GM18502 (cell line): ENCODE measurements at regions not wholly inside any gene's neighbourhood (a gene's known extent, or its start where the extent isn't known, plus 50 kb on each side); places are given as distances from the start of the nearest gene placed in this dataset.
"Not testable (repeated sequence)": the region's sequence is repeated elsewhere in the genome, so short reads cannot be mapped to it uniquely, and the experiment has no call there.

Experiments
- ATAC-seq: cut with Tn5 transposase; IDR thresholded peaks from one replicate; pipeline ENCODE4 v1.9.1; 2021; ENCODE audit warnings: mild to moderate bottlenecking; ENCODE audit not compliant: unreplicated experiment, poor library complexity

DNA sequence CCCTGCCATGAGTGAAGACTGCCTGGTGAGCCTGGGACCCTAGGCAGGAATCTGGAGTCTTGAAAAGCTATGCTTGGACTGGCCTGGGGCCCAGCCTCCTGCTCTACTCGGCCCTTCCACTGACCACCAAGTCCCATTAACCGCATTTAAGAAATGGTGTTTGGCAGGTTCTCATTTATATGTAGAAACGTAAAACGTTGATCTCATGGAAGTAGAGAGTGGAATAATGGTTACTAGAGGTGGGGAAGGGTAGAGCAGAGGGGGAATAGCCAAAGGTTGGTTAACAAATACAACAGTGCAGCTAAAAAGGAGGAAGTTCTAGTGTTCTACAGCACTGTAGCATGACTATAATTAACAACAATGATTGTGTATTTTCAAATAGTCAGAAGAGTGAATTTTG, 72.9 kb upstream of the EED start:
- no peak for ATAC-seq

GRCh38 chr11:86167499-86168164, 76.9 kb upstream of the EED start:
- no peak for ATAC-seq

GRCh38 chr11:86166287-86166686, 78.3 kb upstream of the EED start:
- ATAC-seq, result not testable (repeated sequence)

GRCh38 chr11:86164106-86164505, 80.4 kb upstream of the EED start:
- no peak for ATAC-seq

DNA sequence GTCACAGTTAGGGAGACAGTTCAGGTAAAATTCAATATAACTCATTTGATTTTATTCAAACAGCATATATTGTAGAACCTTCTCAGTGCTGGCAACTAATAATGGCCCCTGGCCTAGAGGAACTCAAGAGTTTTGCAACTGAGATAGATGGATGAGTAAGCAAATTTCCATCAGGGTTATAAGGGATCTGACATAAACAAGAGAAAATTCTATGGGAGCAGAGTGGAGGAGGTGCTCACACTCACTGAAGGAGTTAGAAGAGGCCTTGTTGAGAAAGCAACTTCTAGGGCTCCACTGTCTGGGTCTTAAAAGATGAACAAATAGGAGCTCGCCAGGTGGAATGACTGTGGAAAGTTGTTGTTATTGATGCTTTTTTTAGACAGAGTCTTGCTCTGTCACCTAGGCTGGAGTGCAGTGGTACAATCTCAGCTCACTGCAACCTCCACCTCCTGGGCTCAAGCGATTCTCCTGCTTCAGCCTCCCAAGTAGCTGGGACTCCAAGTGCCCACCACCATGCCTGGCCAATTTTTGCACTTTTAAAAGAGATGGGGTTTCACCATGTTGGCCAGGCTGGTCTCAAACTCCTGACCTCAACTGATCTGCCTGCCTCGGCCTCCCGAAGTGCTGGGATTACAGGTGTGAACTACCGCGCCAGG, 81.2 kb upstream of the EED start:
- ATAC-seq, result not testable (repeated sequence)

DNA sequence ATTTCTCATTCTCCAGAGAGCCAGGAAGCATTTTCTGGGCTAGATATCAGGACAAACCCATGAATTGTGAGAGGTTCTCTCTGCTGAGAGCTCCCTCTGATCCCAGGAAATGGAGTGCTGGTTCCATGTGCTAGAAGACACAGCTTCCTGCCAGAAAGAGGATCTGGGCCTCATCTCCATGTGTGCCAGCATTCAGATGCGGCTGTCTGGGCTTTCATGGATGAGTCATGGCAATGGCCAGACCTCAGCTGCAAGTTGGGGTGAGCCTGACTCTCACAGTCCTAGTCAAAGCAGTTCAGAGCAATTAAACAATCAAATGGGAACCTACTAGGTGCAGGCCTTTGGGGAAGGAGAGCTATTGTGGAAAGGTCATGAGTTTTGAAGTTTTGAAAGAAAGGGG, 82.3 kb upstream of the EED start:
- ATAC-seq, result peak; percentile 51

- peak; percentile 7 for ATAC-seq
These were observed 82.7 kb upstream of the EED start for GRCh38 chr11:86161837-86162236.

- ATAC-seq, result no peak
These were observed 83.2 kb upstream of the EED start for GRCh38 chr11:86161336-86161735.

- ATAC-seq, result no peak
These were observed 83.9 kb upstream of the EED start for GRCh38 chr11:86160541-86161149.

GRCh38 chr11:86159581-86159891, 85.0 kb upstream of the EED start:
- no peak for ATAC-seq

DNA sequence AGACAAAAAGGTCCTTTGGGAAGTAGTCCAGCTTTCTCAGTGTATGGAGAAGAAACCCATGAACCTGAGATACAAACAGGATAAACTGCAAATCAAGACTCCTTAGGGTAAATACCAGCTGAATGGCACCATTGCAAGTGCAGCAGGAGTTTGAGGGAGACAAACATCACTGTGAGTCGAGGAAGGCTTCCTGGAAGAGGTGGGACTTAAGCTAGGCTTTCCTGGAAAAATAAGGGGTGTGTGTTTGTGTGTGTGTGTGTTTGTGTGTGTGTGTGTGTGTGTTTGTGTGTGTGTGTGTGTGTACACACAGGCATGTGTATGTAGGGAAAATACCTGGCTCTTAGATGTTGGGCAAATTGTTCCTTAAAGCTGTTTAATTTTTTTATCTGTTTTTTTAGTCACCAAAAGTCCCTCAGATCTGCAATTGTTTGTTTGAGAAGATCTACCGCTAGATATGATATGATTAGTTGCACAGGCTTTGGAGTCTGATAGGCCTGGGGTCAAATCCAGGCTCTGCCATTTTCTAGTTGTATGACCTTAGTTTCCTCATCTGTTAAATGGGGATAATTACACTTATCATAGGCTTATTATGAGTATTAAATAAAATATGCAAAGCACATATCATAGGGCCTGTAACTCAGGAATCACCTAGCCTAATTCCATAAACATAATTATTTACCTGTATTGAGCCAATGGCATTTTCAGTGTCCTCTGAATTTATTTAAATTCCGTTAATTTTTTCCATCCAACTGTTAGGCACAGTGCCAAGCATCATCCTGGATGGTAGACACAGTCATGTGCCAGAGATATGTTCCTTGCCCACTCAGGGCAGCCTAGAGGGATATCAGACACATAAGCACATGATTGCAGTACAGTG, 85.6 kb upstream of the EED start:
- ATAC-seq, result no peak

DNA sequence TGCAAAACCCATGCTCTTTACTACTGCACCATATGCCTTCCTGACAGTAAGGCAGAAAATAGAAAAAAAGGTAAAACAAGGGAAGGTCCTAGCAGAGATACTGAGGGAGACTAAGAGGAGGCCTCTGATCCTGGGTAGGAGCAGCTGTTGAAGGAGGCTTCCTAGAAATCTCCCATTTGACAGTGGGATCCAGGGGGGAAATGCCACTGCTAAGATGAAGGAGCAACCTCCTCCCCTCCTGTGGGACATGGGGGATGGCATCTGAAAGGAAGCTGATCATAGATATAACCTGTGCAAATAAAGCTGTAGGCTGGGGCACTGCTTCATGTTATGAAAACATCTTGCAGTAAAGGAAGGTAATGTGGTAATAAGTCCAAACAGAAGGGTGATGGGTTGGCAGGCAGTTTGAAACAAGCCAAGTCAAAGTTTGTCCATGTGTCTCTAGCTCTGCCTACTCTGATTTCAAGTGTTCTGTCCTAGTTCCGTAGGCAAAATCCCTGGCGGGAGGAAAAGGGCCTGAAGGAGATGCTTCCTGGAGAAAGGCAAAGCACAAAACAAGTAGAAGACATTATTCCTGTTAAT, 86.7 kb upstream of the EED start:
- ATAC-seq, result no peak

DNA sequence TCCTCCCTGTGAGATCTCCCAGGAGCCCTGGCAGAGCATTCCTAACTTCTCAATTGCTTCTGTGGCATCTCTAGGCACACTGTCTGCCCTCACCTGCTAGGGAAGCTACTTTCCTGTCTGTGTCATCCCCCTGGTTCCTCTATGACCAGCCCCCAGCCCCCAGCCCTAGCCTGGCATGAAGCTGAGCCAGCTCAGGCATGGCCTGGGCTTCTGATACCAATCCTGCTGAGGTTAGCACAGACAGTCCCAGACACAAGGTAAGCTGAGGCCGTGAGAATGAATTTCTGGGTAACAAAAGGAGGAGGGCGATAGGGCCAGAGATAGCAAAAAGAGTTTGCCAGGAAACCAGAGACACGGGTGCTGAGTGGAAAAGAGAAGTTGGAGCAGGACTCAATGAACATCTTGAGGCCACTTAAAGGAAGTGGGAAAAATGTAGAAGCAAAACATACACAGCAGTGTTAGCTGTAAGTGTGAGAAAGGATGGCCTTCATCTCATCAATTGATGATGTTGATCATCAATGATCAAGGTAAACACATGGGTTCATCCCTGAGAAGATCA, 87.6 kb upstream of the PICALM start:
- no peak for ATAC-seq

DNA sequence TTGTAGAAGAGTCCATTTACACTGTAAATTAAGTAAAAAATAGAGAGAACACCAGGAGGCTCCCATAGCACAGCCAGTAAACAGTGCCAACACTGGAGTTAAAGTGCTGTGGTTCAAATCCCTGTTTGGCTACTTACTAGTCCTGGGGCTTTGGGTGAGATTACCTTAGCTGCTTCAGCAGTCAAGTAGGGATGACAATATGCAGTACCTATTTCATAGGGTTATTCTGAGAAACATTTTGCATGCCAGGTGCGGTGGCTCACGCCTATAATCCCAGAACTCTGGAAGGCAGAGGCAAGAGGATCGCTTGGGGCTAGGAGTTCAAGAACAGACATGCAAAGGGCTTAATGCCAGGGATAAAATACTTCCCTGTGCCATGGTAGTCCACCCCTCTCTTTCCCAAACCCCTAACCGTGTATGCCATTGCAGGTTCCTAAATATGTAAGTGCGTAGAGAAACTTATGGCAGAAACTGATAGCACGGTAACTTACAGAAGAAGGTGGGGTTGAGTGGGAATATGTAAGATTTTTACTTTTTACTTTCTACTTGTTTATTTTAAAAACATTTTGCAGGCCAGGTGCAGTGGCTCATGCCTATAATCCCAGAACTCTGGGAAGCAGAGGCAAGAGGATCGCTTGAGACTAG, 86.4 kb upstream of the PICALM start:
- no peak for ATAC-seq

GRCh38 chr11:86153439-86153838, 84.6 kb upstream of the PICALM start:
- no peak for ATAC-seq

- ATAC-seq, result no peak
These were observed 84.0 kb upstream of the PICALM start for GRCh38 chr11:86152901-86153300.

DNA sequence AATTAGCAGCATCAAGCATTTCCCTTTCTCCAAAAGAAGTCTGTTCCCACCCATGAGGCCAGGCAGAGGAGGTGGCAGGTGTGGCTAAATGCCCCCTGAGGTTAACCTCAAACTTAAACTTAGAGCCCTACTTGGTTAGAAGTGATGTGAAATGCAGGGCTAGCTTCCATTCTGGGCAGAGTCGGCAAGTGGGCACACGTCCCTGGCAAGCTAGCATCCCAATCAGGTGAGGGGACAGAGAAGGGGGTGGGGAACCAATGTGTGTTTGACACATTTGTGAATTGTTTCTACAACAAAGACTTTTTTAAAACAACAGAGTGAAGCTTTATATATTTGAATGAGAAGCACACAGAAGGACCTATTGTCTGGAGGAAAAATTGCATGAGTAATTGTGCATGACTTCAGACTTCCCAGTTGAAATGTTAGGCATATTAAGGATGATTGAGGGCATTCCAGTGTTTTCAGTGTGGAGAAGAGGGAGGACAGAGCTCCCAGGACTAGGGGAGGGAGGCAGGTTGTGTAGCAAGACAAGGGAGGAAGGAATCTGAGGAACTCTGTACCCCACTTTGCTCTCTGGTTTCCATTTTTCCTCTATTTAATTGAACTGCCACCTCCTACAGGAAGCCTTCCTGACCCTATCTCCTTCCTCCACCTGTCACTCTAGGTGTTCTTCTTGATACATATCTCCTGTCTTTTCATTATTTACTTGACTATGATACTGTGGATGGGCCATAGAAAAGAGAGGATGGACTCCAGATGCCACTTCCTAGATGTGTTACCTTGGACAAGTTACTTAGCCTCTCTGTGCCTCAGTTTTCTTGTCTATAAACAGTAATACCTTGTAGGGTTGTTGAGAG, 83.3 kb upstream of the PICALM start:
- peak; percentile 39 for ATAC-seq

- peak; percentile 64 for ATAC-seq
These were observed 82.5 kb upstream of the PICALM start for GRCh38 chr11:86151174-86152005.
